ENCODE measurements at regions not wholly inside any gene's neighbourhood (a gene's known extent, or its start where the extent isn't known, plus 50 kb on each side); places are given as distances from the start of the nearest gene placed in this dataset.

DNA sequence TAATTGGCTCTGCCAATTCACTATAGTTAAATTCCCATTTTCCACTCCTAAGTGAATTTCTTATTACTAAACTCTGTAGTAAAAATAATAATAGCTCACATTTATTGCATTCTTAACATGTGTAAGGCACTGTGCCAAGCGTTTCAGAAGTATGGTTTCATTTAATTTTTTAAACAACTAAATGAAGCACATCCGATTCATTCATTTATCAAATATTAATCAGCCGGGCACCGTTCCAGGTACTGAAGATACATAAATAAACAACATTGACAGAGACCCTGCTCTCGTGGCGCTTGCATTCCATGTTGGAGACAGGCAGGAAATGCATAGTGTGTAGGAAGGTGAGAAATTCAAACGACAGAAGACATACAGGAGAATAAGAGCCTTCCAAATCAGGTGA is 423.2 kb upstream of the JARID2 start:
- no peak for DNase-seq
- intact Hi-C loops (cut with DNase I) = no loop called here

DNA sequence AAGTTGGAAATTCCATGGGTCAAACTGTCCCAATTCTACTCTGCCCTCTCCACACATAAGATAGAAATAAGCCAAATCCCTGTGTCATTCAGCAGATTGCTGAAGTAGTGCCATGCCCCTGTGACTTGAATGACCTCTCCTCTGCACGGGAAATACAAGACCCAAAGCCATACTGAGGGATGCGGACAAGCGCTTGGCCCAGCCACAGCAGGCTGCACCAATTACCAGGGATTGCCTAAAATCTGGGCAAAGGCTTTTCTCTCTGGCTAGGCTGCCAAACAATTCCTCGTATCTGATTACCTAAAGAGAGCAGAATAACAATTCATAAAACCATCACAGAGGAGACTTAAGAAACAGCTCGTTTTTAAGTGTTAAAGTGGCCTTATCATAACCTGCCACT is 421.8 kb upstream of the JARID2 start:
- intact Hi-C loops (cut with DNase I) = no loop called here
- DNase-seq = peak in 3 of 42 donors; percentile 4 to 42 (median 12)

DNA sequence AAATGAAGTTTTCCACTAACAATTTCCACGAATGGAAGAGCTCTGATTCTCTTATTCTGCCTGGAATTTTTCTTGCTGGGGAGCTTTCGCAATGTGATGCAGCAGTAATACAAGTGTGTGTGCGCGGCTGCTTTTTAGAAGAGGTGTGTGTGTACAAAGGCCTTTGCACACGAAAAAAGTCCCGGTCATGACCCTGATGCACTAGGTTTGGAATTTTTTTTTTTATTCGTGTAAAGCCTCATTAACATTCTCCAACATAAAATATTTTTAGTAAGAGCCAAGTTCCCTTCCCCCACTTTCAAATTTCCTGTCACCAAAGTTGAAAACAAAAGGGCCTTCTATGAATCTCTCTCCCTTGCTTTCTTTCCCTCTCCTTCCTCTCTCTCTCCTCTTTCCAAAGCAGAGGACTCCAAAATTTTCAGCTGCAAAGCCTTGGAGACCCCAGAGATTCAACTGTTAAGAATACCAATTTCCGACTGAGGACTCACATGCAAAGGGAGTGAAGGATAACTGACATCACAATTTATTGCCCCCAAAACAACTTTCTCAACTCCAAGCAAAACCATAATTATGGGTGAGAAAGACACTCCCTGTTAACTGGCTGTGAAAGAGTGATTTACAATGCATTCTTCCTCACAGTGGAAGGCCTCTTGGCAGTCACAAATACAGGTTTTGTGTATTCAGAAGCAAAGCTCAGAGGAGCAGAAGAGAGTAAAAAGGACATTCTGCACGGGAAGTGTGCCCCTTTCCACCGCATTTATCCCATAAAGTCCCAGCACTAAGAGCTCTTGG is 421.2 kb upstream of the JARID2 start:
- DNase-seq = peak in 2 of 42 donors; percentile 12 to 27
- intact Hi-C loops (cut with DNase I) = no loop called here

DNA sequence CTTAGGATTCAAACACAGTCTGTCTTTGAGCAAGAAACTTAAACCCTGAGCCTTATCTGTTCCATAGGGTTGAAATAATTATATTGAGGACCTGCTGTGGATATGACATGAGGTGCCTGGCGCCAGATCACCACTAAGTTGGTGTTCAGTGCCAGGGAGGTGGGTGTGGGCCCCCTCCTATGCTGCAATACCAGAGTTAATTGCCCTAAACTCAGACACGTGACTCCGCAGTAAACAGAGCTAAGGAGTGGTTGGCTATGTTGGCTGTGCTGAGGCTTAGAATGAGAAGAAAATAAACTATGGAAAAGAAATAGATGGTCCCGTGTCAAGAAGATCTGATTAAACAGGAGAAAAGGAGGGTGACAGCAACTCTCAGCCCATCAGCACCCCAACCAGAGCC is 419.4 kb upstream of the JARID2 start:
- DNase-seq = no peak
- intact Hi-C loops (cut with DNase I) = no loop called here

DNA sequence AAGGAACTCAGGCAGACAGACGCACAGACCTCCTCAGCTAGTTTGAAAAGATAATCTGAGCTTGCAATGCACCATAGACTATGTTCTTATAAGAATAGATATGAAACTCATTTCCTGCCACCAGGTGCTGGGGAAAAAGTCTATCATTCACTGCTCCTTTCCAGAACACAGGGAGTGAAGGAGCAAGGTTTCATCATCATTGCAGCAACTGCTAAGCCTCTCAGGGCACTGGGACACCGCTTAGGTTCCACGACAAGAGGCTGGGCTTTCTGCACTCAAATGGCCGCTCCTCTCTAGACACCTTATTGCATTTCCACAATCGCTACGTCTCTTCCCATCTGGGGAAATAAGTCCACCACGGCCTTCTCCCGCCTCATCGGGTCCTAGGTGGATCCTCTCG is 418.5 kb upstream of the JARID2 start:
- DNase-seq = no peak
- intact Hi-C loops (cut with DNase I) = no loop called here

DNA sequence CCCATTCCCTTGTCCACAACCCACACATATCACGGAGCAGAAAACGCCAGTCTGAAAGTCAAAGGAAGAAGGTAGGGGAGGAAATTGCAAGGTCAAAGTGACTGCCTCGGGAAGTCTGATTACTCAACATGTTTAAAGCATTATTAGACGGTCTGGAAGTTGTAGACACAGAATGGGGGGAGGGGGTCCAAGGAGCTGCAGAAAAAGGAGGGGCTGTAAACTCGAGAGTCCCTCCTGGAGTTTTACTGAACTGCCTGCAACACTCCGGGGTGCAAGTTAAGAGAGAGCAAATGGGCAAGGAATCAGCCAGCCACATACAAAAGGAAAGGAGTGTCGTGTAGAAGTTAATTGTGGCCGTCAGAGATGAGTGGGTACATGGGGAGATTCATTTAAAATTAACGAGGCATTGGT is 417.7 kb upstream of the JARID2 start:
- no peak for DNase-seq
- intact Hi-C loops (cut with DNase I) = no loop called here

DNA sequence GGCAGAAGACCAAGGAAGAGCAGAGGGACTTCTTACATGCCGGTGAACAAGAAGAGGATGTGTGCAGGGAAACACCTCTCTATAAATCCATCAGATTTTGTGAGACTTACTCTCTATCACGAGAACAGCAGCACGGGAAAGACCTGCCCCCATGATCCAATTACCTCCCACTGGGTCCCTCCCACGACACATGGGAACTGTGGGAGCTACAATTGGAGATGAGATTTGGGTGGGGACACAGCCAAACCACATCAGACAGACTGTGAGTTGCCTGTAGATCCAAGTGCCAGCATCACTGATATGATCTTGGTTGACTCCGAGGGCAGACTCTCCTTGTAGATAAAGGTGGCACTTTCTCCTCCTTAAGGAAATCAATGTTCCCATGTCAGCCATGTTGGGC is 414.8 kb upstream of the JARID2 start:
- DNase-seq = no peak
- intact Hi-C loops (cut with DNase I) = no loop called here

DNA sequence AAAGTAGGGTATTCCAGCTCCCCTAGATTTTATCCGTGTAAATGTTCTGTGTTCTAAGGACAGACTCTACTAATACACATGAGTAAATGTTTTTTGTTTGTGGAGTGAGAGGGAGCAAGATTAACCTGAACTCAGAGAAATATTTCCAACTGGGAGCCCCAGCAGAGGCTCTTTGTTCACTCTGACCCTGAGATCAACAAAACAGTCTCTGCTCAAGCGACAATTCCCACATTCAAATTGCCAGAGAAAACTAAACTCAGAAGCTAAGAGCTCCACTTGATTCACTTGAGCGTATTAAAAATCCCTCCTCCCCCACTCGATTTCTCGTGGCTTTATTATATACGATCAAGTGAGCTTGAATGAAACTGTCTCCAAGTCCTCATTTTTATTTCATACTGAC is 413.9 kb upstream of the JARID2 start:
- DNase-seq = peak in 1 of 42 donors; percentile 7
- intact Hi-C loops (cut with DNase I) = no loop called here

DNA sequence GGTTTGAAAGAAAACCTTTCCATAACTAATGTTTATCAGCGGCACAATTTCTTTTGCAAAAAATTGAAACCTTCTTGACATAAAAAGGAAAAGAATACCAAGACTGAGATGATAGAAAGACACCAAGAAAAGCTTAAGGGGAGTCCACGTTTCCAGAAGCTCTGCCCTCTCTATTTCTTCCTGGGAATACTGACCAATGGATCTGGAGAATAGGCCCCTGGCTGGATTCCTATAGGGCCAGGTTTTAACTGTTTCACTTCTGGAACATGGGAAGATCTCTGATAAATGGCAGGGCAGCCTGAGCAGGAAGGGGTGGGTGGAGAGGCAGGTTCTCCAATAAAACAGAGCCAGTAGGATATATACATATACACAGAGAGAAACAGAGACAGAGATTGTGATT is 413.4 kb upstream of the JARID2 start:
- intact Hi-C loops (cut with DNase I) = no loop called here
- DNase-seq = no peak

DNA sequence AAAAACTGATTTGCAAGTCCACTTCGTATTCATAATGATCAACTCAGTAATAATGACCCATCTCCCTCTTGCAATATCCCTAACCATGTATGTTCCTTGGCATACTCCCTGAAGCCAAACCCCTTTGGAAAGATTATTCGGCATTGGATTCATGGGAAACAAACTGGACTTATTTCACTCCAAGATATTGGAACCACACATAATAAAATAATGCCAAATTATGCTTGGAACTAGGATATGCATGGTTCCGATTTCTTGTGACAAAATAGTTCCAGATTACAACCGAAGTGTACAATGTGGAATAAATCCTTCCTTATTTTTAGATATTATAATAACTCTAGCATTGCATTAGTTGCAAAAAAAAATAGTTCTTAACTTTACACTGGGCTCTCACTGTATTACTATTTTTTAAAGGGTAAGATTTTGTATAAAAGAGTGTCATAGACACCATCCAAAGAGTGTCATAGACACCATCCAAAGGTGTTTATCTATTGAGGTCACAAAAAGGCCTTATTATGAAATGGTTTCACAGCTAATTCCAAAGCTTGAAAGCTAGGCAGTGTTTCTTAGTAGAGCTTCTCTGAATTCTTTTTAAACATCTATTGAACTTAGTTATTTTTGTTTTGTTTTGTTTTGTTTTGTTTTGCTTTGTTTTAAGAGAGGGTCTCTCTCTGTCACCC is 410.9 kb upstream of the JARID2 start:
- intact Hi-C loops (cut with DNase I) = no loop called here
- DNase-seq = no peak

DNA sequence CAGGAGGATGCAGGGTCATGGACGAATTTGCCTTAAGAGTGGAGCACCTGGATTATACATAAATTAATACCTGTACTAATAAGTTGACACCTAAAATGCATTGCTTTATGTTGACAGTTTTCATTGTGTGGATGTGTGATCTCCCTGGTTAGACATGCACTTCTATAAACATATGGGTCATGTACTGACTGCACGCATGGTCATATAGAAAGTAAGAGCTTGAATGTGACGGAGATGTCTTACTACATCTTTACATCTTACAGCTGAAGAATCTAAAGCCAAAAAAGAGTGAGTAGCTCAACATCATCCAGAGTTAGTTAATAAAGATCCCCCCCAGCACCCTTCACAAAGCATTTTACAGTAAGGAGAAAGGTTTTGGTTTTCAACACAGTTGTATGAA is 408.4 kb upstream of the JARID2 start:
- DNase-seq = no peak
- intact Hi-C loops (cut with DNase I) = no loop called here

DNA sequence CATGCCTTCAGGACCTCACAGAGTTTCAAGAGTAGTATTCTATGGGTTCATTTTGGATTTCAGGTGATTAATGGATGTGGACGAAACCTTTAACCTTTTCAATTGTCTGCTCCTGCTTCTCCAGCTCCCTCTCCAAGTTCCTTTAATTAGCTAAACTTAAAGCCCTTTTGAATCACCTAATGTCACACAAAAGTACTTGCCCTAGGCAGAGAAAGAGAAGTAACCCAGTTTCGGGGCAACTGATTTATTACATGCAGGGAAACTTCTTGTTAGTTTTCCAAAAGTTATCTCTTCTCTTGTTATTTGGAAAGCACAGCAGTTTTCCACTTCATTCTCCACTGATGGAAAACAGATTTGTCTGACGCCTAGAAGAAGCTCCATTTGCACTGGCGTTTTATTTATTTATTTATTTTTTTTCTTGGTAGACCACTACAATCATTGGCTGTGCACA is 407.7 kb upstream of the JARID2 start:
- intact Hi-C loops (cut with DNase I) = no loop called here
- DNase-seq = no peak

DNA sequence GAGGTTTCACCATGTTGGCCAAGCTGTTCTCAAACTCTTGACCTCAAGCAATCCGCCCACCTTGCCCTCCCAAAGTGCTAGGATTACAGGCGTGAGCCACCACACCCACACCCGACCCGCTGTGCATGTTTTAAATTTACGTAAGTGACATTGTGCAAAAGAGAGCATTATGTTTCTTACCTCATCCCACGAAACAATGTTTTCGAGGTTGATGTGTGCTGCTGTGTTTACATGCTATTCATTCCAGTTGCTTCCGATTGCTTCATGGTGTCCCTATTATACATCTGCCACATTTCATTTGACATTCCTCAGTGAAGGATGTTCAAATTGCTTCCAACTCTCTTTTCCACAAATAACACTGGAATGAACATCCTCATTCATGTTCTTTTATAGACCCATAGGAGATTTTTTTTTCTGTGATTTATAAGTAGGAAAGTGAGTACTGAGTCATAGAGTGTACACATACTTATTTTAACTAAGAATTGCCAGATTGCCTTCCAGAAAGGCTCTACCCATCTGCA is 403.9 kb upstream of the JARID2 start:
- DNase-seq = peak in 1 of 42 donors; percentile 22
- intact Hi-C loops (cut with DNase I) = no loop called here

DNA sequence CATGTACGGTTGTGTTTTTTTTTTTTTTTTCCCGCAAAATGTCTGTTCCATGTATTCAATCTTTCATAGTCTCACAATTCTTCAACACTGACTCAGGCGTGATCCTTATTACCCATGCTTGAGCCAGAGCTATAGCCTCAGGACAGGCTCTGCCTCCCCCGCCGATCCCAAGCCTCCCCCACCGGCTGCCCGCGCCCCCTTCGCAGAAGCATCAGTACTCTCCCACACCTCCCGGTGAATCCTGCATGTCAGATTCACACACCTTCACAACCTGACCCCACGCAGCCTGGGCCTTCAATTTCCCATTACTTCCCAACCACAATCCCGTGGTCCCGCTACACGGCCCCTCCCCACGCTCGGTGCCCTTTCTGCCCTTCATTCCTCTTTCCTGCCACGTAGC is 401.5 kb upstream of the JARID2 start:
- no peak for DNase-seq
- intact Hi-C loops (cut with DNase I) = no loop called here

DNA sequence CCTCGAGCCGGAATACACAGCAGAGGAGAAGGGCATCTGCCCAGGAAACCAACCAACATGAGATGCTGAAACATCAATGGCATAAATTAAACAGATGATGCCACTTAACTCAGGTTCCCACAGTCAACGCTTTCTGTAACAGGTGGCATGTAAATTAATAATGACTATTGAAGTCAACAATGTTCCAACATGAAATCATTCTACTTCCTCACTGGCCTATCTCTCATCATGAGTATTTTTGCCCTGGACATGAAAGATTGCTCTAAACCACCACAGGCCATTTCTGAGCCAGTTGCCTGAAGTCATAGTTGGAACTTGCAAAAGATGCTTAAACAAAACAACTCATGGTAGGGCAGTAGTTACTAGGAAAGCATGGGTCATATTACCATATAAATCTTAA is 397.9 kb upstream of the JARID2 start:
- no peak for DNase-seq
- intact Hi-C loops (cut with DNase I) = no loop called here

DNA sequence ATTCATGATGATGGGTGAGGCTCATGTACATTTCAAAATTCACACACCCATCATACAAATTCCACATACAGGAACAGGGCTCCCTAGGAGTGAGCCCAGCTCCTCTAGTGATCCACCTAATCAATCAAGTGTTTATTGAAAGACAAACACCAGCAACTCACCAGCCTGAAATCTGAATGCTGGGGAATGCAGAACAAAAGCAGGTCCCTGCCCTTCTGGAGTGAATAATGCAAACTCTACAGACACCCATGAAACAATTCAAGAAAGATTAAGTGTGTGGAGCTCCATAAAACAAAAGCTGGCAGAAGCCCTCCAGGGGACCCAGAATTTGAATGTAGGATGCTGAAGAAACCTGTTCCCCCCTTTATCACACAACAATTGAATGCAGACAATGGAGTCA is 396.7 kb upstream of the JARID2 start:
- no peak for DNase-seq
- intact Hi-C loops (cut with DNase I) = no loop called here

DNA sequence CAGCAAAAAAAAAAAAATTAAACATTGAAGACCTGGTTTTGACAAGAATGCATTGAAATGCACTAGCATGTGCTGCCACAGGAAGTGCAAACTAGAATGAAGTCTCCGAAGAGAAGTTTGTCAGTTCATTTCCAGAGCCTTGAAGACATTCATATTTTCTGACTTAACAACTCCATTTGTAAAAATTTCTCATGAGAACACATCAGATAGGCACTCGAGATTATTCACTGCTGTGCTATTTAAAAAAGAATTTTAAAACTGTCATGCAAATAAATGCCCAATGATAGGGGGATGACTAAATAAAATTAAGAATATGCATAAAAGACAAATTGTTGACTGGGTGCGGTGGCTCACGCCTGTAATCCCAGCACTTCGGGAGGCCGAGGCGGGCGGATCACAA is 394.6 kb upstream of the JARID2 start:
- no peak for DNase-seq
- intact Hi-C loops (cut with DNase I) = no loop called here

DNA sequence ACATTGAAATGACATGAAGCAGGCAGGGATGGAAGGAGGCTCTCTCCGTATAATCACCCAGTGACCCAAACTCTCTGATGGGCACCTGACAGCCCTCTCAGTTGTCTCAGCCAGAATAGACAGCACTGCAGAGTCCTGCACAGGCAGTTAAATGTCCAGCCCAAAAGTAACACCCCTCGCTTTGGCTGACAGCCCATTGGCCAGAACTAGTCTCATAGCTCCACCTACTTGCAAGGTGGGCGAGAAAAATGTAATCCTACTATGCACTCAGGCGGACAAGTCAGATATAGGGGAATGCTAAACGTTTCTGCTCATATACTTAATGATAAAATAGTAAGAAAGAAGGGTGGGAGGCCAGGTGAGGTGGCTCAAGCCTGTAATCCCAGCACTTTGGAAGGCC is 393.5 kb upstream of the JARID2 start:
- no peak for DNase-seq
- intact Hi-C loops (cut with DNase I) = no loop called here

DNA sequence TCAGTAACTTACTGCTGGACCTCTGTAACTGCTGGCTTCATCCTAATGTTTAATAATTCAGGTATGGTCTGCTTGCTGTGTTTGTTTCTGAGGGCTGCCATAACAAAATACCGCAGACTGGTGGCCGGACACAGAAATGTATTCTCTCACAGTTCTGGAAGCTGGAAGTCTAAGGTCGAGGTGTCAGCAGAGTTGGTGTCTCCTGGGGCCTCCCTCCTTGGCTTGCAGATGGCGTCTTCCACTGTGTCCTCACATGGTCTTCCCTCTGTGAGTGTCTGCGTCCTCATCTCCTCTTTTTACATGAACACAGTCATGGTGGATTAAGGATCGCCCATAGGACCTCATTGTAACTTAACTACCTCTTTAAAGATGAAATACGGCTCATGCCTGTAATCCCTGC is 389.7 kb upstream of the JARID2 start:
- intact Hi-C loops (cut with DNase I) = no loop called here
- no peak for DNase-seq

DNA sequence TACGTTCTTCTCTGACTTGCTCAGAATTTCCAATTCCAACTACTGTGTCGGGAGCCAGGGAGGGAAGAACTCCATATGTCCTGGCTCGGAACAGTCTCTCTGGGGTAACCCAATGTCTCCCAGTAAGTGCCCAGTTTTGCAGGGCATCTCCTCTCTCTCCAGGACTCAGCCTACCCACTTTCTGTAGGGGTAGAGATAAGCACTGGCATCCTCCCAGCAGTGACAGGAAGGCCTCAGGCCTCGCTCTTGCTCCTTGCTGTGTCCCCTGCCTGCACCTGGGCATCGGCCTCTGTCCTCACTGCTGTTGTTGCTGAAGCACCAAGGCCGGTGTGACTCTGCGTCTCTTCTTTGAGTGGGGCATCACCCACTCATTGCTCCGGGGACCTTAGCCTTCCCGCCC is 388.9 kb upstream of the JARID2 start:
- intact Hi-C loops (cut with DNase I) = no loop called here
- DNase-seq = no peak

DNA sequence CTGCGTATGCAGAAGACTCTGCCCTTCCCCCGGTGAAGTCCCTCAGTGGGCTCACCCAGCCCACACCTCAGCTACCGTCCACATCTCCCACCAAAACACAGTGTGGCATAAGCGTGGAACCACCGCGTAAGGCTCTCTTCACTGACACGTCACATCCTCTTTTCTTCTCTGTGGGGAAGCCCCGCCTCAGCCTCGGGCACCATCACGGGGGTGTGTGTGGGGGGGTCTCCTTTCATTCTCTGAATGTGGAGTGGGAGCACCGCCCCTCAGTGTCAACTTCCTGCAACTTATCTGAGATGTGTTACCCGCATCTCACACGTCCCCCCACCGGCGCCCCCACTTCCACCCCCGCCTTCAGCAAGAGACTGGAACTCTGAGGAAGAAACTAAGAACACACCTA is 388.4 kb upstream of the JARID2 start:
- DNase-seq = peak in 2 of 42 donors; percentile 19 to 32
- intact Hi-C loops (cut with DNase I) = no loop called here

Measured in head of caudate nucleus (tissue), 42 donors.